Neural cell (in vitro differentiated cells): ENCODE measurements at regions not wholly inside any gene's neighbourhood (a gene's known extent, or its start where the extent isn't known, plus 50 kb on each side); places are given as distances from the start of the nearest gene placed in this dataset.

Experiments
- CTCF ChIP-seq: fragments of 450-650 bp; IDR thresholded peaks from 2 replicates; pipeline ENCODE4 v1.5.1; 2014; ENCODE audit warnings: antibody characterized with exemption, mild to moderate bottlenecking, moderate library complexity; ENCODE audit not compliant: poor library complexity, severe bottlenecking
- POLR2AphosphoS5 ChIP-seq: IDR thresholded peaks from 2 replicates; pipeline ENCODE4 v1.6.1; 2012
- REST ChIP-seq: IDR thresholded peaks from 2 replicates; pipeline ENCODE4 v1.6.1; 2012; ENCODE audit warnings: borderline replicate concordance
- SMC3 ChIP-seq: fragments of 450-650 bp; conservative IDR thresholded peaks from 2 replicates; pipeline ENCODE4 v1.6.1; 2014; ENCODE audit warnings: antibody characterized with exemption, mild to moderate bottlenecking, moderate library complexity; ENCODE audit not compliant: poor library complexity

DNA sequence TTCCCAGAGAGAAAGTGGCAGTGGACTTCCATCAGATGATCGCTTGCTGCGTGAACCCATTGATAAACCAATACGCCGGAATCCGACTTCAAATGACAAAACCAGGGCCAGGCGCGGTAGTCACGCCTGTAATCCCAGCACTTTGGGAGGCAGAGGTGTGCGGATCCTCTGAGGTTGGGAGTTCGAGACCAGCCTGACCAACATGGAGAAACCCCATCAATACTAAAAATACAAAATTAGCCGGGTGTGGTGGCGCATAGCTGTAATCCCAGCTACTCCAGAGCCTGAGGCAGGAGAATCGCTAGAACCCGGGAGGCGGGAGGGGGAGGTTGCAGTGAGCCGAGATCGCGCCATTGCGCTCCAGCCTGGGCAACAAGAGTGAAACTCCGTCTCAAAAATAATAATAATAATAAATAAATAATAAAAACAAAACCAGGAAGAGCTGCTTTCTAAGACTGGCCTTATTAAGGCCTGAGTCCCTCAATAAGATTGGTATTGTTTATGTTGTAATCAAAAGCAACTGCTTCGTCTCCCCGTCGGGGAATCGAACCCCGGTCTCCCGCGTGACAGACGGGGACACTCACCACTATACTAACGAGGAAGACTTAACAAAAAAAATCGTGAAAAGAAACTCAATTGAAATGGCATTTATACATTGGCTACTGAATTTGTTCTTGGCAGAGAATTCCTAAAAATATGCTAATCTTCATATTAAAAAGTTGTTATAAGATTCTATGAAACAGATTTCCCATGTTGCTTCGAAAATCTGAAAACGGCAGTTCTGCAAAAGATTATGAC, 110.2 kb upstream of the ZNF184 start:
- TF ChIP-seq CTCF = no peak
- no peak for TF ChIP-seq REST
- TF ChIP-seq POLR2AphosphoS5 = no peak
- no peak for TF ChIP-seq SMC3
